Lower lobe of right lung (tissue), 2 donors: ENCODE measurements at regions not wholly inside any gene's neighbourhood (a gene's known extent, or its start where the extent isn't known, plus 50 kb on each side); places are given as distances from the start of the nearest gene placed in this dataset.

Experiments used
- ATAC-seq, 2 donors: fragments of 200-7000 bp; cut with Tn5 transposase; one replicate each; pipeline ENCODE4 v1.9.1; 2020 to 2022; ENCODE audit warnings: mild to moderate bottlenecking in 2 of 2, moderate library complexity in 2 of 2
- DNase-seq: peaks from one replicate; pipeline ENCODE4 v3.0.0-alpha.2; 2020
- H3K27ac ChIP-seq: fragments of 200-600 bp; one replicate; pipeline ENCODE4 v1.8.0; 2022
- H3K27me3 ChIP-seq: fragments of 200-600 bp; one replicate; pipeline ENCODE4 v1.8.0; 2022; ENCODE audit warnings: low read depth
- H3K36me3 ChIP-seq: fragments of 200-600 bp; one replicate; pipeline ENCODE4 v1.8.0; 2022; ENCODE audit warnings: mild to moderate bottlenecking
- H3K4me1 ChIP-seq: fragments of 200-600 bp; one replicate; pipeline ENCODE4 v1.8.0; 2022
- H3K4me3 ChIP-seq: fragments of 200-600 bp; one replicate; pipeline ENCODE4 v1.8.0; 2022; ENCODE audit warnings: mild to moderate bottlenecking
- H3K9me3 ChIP-seq: fragments of 200-600 bp; one replicate; pipeline ENCODE4 v1.8.0; 2022
- CTCF ChIP-seq: fragments of 200-600 bp; IDR thresholded peaks from one replicate; pipeline ENCODE4 v1.8.0; 2022; ENCODE audit warnings: antibody characterized with exemption, mild to moderate bottlenecking
- intact Hi-C: fragments of 100-400 bp; cut with DNase I; formaldehyde crosslinking; loops from one replicate; pipeline ENCODE4 v1.11.0; 2022
- donor health status: DM: no; HTN: yes; CAD: no; lungs with severe emphysema.

GRCh38 chr2:216320852-216321251, 51.4 kb downstream of the MARCHF4 start:
- DNase-seq, result no peak
- H3K27me3 ChIP-seq, result peaks cover 4% of the 10 kb centered on the region
- TF ChIP-seq CTCF, result no peak
- intact Hi-C loops, result no loop called here
- H3K4me1 ChIP-seq, result no peaks in the 10 kb centered on the region
- no peaks in the 10 kb centered on the region for H3K9me3 ChIP-seq
- ATAC-seq, result no peak
- H3K4me3 ChIP-seq, result no peak overlapping the region
- no peak overlapping the region for H3K27ac ChIP-seq
- H3K36me3 ChIP-seq, result no peaks in the 10 kb centered on the region

DNA sequence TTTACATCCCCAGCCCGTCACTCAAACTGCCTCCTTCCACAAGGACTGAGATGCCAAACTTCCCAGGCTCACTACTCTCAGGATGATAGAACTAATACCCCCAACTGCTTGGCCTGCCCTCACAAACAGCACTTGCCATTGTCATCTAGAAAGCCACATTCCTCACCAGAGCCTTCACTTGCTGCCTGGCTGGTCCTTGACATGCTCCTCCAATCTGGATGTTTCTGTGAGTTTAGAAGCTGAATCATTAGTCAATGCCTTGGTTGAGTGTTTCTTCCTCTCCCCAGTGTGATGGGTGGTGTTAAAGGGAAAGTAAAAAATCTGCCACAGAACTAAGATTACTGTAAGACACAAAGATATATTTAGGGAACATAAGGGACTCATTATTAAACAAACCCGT, 52.5 kb downstream of the MARCHF4 start:
- ATAC-seq, result no peak
- H3K4me3 ChIP-seq, result no peak overlapping the region
- intact Hi-C loops, result no loop called here

DNA sequence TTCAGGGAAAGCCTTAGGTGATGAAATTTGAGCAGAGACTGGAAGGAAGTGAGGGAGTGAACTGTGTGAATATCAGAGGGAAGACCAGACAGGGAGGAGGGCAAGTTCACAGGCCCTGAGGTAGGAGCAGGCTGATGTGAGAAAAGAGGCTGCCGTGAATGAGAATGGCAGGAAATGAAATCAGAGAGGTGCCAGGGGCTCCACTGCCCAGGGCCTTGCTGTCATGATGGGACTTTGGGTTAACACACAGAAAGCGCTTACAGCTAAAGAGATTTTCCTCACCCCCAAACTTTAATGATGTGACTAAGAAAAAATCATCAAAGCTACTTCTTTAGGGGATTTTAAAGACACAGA, 53.8 kb downstream of the MARCHF4 start:
- H3K4me1 ChIP-seq, result no peaks in the 10 kb centered on the region
- ATAC-seq, result no peak
- peaks cover 4% of the 10 kb centered on the region for H3K27me3 ChIP-seq
- intact Hi-C loops, result no loop called here
- TF ChIP-seq CTCF, result no peak
- no peak overlapping the region for H3K4me3 ChIP-seq
- H3K36me3 ChIP-seq, result no peaks in the 10 kb centered on the region
- H3K9me3 ChIP-seq, result no peaks in the 10 kb centered on the region
- no peak overlapping the region for H3K27ac ChIP-seq
- no peak for DNase-seq

More for the DNA sequence above, 52.5 kb downstream of the MARCHF4 start:
- TF ChIP-seq CTCF, result no peak
- H3K27ac ChIP-seq, result no peak overlapping the region
- DNase-seq, result no peak
- no peaks in the 10 kb centered on the region for H3K36me3 ChIP-seq
- H3K4me1 ChIP-seq, result no peaks in the 10 kb centered on the region
- no peaks in the 10 kb centered on the region for H3K9me3 ChIP-seq
- peaks cover 4% of the 10 kb centered on the region for H3K27me3 ChIP-seq

DNA sequence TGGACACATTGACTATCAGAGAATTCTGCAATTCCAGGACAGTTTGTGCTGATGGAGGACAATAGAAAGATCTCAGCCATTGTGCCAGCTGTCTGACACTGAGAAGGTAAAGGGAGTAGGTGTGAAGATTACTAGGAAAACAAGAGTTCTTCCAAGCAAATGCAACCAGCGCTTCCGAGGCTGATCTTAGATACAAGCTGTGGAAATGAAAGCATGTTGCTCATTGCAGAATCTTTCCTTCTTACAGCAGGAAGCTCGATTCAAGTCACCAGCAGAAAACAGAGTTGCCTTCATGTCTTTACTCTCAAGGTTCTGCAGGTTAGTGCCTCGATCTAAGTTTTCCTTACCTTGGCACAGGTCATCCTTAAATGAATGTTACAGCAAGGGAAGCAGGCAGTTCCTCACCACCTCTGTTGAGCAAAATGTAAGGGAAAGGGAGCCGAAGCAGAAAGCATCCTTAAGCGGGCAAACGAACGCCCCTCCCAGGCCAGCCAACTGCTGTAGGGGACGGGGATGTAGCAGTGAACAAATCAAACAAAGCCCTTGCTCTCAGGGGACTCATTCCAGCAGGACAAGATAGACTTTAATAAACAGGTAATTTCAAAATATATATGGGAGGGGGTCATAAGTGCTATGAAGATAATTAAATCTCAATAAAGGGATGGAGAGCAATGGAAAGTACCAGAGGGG, 54.3 kb downstream of the MARCHF4 start:
- DNase-seq, result no peak
- Histone ChIP-seq H3K9me3 (no peaks in the 10 kb centered on the region), H3K36me3 (no peaks in the 10 kb centered on the region), H3K27me3 (peaks cover 4% of the 10 kb centered on the region), H3K27ac (no peak overlapping the region), H3K4me1 (no peaks in the 10 kb centered on the region), H3K4me3 (no peak overlapping the region)
- no peak for TF ChIP-seq CTCF
- ATAC-seq, result no peak
- intact Hi-C loops, result no loop called here

DNA sequence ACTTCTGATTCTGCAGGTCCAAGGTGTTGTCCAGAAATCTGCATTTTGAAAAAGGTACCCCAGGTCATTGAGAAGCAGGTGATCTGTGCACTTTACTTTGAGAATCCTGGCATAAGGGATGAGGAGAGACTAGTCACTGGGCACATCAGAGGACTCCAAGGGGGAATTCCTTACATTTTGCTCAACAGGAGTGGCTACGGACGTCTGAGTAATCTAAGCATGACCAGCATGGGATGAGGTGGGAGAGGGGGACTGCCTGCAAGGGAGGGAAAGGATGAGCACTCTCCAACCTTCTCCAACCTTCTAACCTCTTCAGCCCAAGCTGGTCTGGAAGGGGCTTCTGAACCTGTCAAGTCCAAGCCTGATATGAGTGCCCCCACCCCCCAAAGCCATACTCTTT, 55.5 kb downstream of the MARCHF4 start:
- DNase-seq, result no peak
- no peak overlapping the region for H3K4me3 ChIP-seq
- no peaks in the 10 kb centered on the region for H3K36me3 ChIP-seq
- no peaks in the 10 kb centered on the region for H3K9me3 ChIP-seq
- no peak for ATAC-seq
- TF ChIP-seq CTCF, result no peak
- H3K4me1 ChIP-seq, result no peaks in the 10 kb centered on the region
- intact Hi-C loops, result no loop called here
- H3K27me3 ChIP-seq, result peaks cover 4% of the 10 kb centered on the region
- no peak overlapping the region for H3K27ac ChIP-seq
